Aorta (tissue), 5 donors: ENCODE measurements at regions not wholly inside any gene's neighbourhood (a gene's known extent, or its start where the extent isn't known, plus 50 kb on each side); places are given as distances from the start of the nearest gene placed in this dataset.

Source experiments
- ATAC-seq: fragments of 200-7000 bp; cut with Tn5 transposase; one replicate; pipeline ENCODE4 v1.9.1; 2022; ENCODE audit warnings: moderate library complexity; ENCODE audit not compliant: low FRiP score
- DNase-seq, 2 donors: peaks; one replicate each; pipeline ENCODE4 v3.0.0-alpha.2; 2020
- H3K27ac ChIP-seq, 2 donors: one replicate each; pipeline ENCODE4 v1.5.1; 2013; ENCODE audit warnings: low read length in 2 of 2, mild to moderate bottlenecking in 2 of 2, moderate library complexity in 2 of 2, control low read depth in 1 of 2, inconsistent platforms in 1 of 2, low read depth in 1 of 2
- H3K27me3 ChIP-seq, 2 donors: one replicate each; pipeline ENCODE4 v1.6.1; 2013; ENCODE audit warnings: control low read depth in 1 of 2, low read length in 1 of 2, mild to moderate bottlenecking in 1 of 2, moderate library complexity in 1 of 2; ENCODE audit not compliant: insufficient read depth in 2 of 2, control insufficient read depth in 1 of 2
- H3K36me3 ChIP-seq, 2 donors: one replicate each; pipeline ENCODE4 v1.6.1; 2013; ENCODE audit warnings: control low read depth in 1 of 2, low read length in 1 of 2, mild to moderate bottlenecking in 1 of 2; ENCODE audit not compliant: insufficient read depth in 2 of 2, control insufficient read depth in 1 of 2
- H3K4me1 ChIP-seq, 2 donors: one replicate each; pipeline ENCODE4 v1.6.1; 2013; ENCODE audit warnings: low read length in 2 of 2, control low read depth in 1 of 2, mild to moderate bottlenecking in 1 of 2, moderate library complexity in 1 of 2; ENCODE audit not compliant: insufficient read depth in 2 of 2, control insufficient read depth in 1 of 2
- H3K4me3 ChIP-seq, 2 donors: one replicate each; pipeline ENCODE4 v1.5.1; 2013; ENCODE audit warnings: low read length in 2 of 2, control low read depth in 1 of 2, mild to moderate bottlenecking in 1 of 2
- H3K9me3 ChIP-seq: one replicate; pipeline ENCODE4 v1.6.1; 2013; ENCODE audit warnings: mild to moderate bottlenecking, low read length; ENCODE audit not compliant: control insufficient read depth
- WGBS, 2 donors: extraction: QIAGEN DNeasy Blood & Tissue Kit; methylation state at CpG; one replicate each; pipeline ENCODE4 v1.1.7; 2013; 5-methylcytosine and 5-hydroxymethylcytosine counted together
- intact Hi-C, 2 donors: fragments of 100-400 bp; cut with DNase I; formaldehyde crosslinking; loops; one replicate each; pipeline versions ENCODE4 v1.14.2 to v1.15.0; 2022
- donor health status: healthy with polysubstance abuse.
- donor health status: Bipolar disorder and iron deficiency.
- donor health status: DM: no; HTN: no; CAD: no.
- donor health status: DM: no; HTN: no; CAD: no.
- donor health status: DM: yes; HTN: yes; CAD: no.

DNA sequence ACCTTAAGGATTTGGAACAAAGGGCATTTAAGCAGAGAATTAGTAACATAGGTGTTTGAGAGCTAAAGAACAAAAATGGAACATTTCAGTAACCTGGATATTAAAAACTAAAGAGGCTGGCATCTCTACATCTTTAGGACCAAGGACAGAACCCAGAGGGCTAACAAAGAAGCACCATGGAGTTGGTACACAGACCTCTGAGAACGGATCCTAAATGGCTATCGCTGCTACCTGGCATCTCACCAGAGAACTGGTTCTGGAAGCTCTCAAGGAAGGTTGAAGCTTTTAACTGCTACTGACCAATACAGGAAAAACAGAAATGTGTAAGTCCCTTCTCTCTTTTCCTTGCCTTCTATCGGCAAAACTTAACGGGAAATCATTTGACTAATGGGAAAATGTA, 118.4 kb upstream of the TLL1 start:
- ATAC-seq (no peak), DNase-seq (no peak)
- WGBS, 2 donors, result 89 to 92% methylated on average over 4 of the region's 4 CpGs
- Histone ChIP-seq H3K4me1 (no peaks in the 10 kb centered on the region), H3K36me3 (no peaks in the 10 kb centered on the region), H3K27ac (no peak overlapping the region), H3K4me3 (no peak overlapping the region), H3K27me3 (no peaks in the 10 kb centered on the region), H3K9me3 (no peaks in the 10 kb centered on the region)
- intact Hi-C loops, result no loop called here

DNA sequence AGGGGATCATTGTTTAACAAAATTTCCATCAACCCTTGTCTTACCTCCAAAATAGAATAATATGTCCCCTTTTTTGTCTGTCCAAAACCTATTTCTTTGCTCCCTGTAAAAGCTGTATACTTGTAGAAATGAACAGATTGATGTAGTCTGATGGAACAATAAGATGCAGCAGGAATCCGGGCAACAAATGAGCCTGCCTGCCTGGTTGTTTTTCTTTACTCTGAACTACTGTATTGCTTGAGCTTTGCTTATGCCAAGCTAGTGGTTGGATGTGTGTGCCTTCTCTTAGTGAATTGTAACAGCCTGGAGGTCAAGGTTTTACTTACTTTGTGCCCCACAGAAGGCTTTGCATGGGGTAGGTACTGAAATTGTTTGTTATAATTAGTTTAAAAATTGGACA, 116.2 kb upstream of the TLL1 start:
- Histone ChIP-seq H3K27me3 (no peaks in the 10 kb centered on the region), H3K4me3 (no peak overlapping the region), H3K36me3 (no peaks in the 10 kb centered on the region), H3K4me1 (no peaks in the 10 kb centered on the region), H3K27ac (no peak overlapping the region), H3K9me3 (no peaks in the 10 kb centered on the region)
- intact Hi-C loops, result no loop called here
- WGBS, 2 donors, result 40 to 61% methylated on average over 1 of the region's 1 CpG
- ATAC-seq (no peak), DNase-seq (no peak)

DNA sequence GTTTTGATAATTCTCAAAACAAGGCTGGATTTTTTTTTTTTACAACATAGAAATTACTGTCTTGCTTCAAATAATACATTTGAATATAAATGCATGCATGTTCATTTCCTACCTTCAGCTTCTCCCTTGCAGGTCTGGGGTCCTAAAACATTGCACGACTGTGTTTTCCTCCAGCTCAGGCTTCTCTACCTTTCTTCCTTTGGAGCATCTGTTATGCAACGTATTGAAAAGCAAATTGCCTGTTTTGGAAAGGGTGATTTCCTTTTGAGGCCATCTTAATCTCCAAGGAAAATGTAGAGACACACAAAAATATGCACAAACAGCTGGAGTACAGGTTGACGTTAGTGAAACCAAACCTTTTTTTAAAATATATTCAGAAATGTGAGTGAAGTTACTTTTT, 115.6 kb upstream of the TLL1 start:
- WGBS, 2 donors, result 53 to 55% methylated on average over 3 of the region's 3 CpGs
- ATAC-seq (no peak), DNase-seq (no peak)
- no peak overlapping the region for H3K27ac ChIP-seq
- no peaks in the 10 kb centered on the region for H3K27me3 ChIP-seq
- H3K4me1 ChIP-seq, result no peaks in the 10 kb centered on the region
- H3K4me3 ChIP-seq, result no peak overlapping the region
- H3K36me3 ChIP-seq, result no peaks in the 10 kb centered on the region
- intact Hi-C loops, result no loop called here
- no peaks in the 10 kb centered on the region for H3K9me3 ChIP-seq

DNA sequence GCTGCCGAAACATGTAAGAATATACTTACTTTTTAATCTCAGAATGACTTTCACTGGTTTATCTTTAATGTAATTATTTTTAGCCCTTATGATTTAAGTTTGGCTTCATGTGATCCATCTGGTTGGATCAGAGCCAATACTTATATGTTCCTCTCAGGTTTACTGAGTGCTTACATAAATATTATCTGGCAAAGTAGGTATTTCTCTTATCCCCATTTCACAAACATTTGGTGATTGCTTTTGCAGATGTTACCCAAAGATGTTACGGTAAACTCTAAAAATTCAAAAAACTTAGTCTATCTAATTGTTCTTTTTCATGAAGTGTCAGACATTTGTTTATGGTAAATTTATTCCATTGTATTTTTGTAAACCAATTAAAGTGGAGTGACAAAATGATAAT, 115.0 kb upstream of the TLL1 start:
- no peak overlapping the region for H3K4me3 ChIP-seq
- 92 to 93% methylated on average over 2 of the region's 2 CpGs for WGBS, 2 donors
- DNase-seq, result no peak
- H3K27ac ChIP-seq, result no peak overlapping the region
- H3K27me3 ChIP-seq, result no peaks in the 10 kb centered on the region
- no peak for ATAC-seq
- H3K4me1 ChIP-seq, result no peaks in the 10 kb centered on the region
- intact Hi-C loops, result no loop called here
- H3K9me3 ChIP-seq, result no peaks in the 10 kb centered on the region
- H3K36me3 ChIP-seq, result no peaks in the 10 kb centered on the region

DNA sequence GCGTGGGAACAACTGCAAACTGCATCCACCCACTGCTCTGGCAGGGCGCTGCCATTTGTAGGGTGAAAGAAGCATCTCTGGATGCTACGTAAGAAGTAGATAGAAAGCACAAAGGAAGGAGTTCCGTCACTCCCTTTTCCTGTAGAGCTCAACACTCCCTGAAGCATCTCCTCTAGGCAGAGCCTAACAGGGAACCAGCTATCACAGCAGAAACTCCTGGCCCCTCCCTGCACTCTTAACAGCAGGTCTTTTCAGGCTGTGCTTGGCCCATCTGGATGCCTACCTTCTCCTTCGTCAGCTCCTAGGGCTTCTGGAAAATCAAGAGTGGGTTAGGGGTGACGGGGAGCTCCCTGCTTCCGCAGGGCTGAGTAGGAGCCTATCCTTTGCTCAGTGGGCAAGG, 112.9 kb upstream of the TLL1 start:
- H3K36me3 ChIP-seq, result no peaks in the 10 kb centered on the region
- ATAC-seq (peak; percentile 7), DNase-seq (no peak)
- 93 to 96% methylated on average over 7 of the region's 7 CpGs for WGBS, 2 donors
- no peaks in the 10 kb centered on the region for H3K4me1 ChIP-seq
- no peak overlapping the region for H3K27ac ChIP-seq
- intact Hi-C loops, result no loop called here
- H3K9me3 ChIP-seq, result no peaks in the 10 kb centered on the region
- H3K4me3 ChIP-seq, result no peak overlapping the region
- H3K27me3 ChIP-seq, result no peaks in the 10 kb centered on the region

DNA sequence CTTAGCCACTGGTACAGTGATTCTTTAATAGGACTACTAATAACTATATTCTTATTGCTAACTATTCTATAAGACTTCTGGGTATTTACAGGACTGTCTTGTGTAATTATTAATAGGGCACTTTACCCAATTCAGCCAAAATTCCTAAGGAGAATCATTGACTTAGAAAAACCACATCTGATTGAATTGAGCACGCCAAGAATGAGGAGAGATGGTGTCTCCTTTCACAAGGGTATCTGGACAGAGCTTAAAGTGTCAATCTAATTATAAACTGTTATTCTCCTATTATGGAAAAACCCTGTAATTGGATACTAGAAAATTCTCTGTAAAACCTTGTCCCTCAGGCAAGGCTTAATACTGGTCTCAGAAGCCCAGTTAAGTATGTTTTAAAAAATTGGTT, 111.1 kb upstream of the TLL1 start:
- Histone ChIP-seq H3K36me3 (no peaks in the 10 kb centered on the region), H3K4me3 (no peak overlapping the region), H3K27ac (no peak overlapping the region), H3K27me3 (no peaks in the 10 kb centered on the region), H3K9me3 (no peaks in the 10 kb centered on the region), H3K4me1 (no peaks in the 10 kb centered on the region)
- no peak for DNase-seq
- no peak for ATAC-seq
- 74 to 95% methylated on average over 1 of the region's 1 CpG for WGBS, 2 donors
- intact Hi-C loops, result no loop called here

DNA sequence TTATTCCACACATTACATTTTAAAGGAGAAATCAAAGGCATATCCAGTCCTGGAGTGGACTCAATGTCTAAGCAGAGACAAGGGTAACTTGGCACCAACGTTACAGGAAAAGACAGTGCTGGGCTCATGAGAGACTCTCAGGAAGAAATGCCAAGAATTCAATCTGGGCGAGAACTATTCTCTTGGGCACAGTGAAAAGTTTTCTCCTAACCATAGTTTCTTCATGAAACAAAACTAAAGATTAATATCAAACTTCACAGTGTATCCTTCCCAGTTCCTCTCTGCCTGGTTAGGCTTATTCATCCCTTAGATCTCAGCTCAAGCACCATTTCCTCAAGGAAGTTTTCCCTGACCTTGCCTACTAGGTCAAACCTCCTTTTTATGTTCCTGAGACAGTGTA, 109.4 kb upstream of the TLL1 start:
- Histone ChIP-seq H3K4me3 (no peak overlapping the region), H3K27me3 (no peaks in the 10 kb centered on the region), H3K4me1 (no peaks in the 10 kb centered on the region), H3K27ac (no peak overlapping the region), H3K9me3 (no peaks in the 10 kb centered on the region), H3K36me3 (no peaks in the 10 kb centered on the region)
- intact Hi-C loops, result no loop called here
- ATAC-seq (no peak), DNase-seq (no peak)
- WGBS, 2 donors, result 10 to 24% methylated on average over 2 of the region's 2 CpGs

DNA sequence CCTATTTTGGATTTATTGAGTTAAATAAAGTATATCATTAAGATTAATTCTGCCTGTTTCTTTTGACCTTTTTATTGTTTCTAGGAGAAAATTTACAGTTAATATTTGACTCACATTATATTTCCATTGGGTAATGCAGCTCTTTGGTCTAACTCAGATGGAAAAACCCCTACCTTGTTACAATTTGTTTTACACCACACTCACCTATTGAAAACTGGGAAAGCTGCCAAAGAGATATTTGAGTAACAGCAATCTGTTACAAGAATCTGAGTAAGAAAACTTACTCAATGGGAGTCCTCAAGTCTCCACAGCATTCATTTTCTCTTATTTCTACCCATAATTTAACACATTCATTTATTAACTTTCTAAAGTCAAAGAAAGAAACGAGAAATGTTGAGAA, 108.0 kb upstream of the TLL1 start:
- intact Hi-C loops, result no loop called here

DNA sequence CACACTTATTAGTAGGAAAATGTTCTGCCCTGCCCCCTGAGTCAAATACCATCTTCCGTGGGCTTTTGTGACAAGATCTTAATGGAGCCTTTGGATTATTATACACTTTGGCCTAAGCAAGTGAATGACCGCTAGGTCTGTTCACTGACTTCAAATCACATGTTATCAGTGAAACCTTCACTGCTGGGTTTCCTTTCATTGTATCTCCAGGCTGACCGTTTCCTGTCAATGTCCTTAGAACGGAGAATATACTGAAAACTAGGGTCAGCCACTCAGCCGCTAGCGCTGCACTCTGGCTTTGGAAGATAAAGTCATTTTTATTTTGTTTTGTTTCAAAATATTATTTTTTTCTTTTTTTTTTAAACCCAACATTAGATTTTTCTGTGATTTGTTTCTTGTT, 107.0 kb upstream of the TLL1 start:
- H3K27ac ChIP-seq, result no peak overlapping the region
- H3K36me3 ChIP-seq, result no peaks in the 10 kb centered on the region
- intact Hi-C loops, result no loop called here
- ATAC-seq (no peak), DNase-seq (no peak)
- no peaks in the 10 kb centered on the region for H3K27me3 ChIP-seq
- no peak overlapping the region for H3K4me3 ChIP-seq
- no peaks in the 10 kb centered on the region for H3K9me3 ChIP-seq
- no peaks in the 10 kb centered on the region for H3K4me1 ChIP-seq
- WGBS, 2 donors, result 65 to 71% methylated on average over 6 of the region's 6 CpGs

More for the DNA sequence above, 108.0 kb upstream of the TLL1 start:
- ATAC-seq, result no peak
- no peaks in the 10 kb centered on the region for H3K9me3 ChIP-seq
- H3K36me3 ChIP-seq, result no peaks in the 10 kb centered on the region
- whole genome bisulfite sequencing, 2 donors, result 93 to 95% methylated on average over 1 of the region's 1 CpG
- no peak overlapping the region for H3K27ac ChIP-seq
- no peaks in the 10 kb centered on the region for H3K4me1 ChIP-seq
- H3K4me3 ChIP-seq, result no peak overlapping the region
- H3K27me3 ChIP-seq, result no peaks in the 10 kb centered on the region
- no peak for DNase-seq
